Epidermal melanocyte (primary cell): ENCODE measurements at regions not wholly inside any gene's neighbourhood (a gene's known extent, or its start where the extent isn't known, plus 50 kb on each side); places are given as distances from the start of the nearest gene placed in this dataset.
"Not testable (repeated sequence)": the region's sequence is repeated elsewhere in the genome, so short reads cannot be mapped to it uniquely, and the experiment has no call there.

ENCODE experiments used
- DNase-seq: peaks from one replicate; pipeline ENCODE4 v3.0.0; 2011; ENCODE audit warnings: low spot score; ENCODE audit not compliant: insufficient read length

DNA sequence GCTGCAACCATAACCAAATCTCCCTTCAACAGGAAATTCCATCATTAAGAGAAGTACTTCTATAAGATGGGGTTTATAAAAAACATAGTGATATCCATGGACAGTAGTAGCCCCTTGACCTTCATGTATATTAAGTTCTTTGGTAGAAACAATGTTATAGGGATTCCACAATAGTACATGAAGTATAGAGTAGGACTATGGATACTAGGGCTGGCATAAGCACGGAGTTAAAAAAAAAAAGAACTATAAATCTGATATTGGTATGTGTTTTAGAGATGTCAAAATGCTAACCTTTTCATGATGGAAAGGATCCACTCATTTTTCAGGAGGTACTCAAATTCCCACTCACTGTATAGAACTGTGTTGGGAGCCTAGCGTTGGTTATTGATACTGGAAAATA, 337.6 kb downstream of the FGF10 start:
- no peak for DNase-seq

DNA sequence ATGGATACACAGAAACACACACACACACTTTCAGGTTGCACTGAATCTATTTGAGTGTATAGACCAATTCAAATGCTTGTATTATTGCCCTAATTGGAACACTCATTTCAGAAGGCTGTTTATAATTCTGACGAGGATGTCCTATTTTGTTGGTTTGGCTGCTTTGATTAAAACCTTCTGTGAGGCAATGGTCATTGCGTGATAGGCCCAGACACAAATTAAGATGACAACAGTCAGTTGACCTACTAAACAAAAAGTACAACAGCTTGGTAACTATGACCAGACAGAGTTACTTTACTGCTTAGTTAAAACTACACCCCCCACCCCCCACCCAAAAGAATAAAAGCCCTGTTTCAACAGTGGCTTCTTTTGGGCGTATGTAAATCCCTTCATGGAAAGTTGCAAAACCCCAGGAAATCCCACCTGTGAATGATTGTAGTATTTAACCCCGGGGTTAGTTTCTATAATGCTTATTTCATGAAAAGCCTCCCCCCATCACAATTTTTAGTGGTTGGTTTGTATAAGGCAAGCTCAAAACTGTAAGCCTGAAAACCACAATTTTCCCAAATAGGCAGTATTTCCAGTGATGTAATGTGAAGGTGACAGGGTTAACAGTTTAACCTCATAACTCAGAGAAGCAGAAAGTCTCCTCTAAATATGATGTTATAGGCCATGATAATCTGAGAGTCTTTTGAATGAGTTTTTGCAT, 340.8 kb downstream of the FGF10 start:
- DNase-seq: peak; percentile 17

DNA sequence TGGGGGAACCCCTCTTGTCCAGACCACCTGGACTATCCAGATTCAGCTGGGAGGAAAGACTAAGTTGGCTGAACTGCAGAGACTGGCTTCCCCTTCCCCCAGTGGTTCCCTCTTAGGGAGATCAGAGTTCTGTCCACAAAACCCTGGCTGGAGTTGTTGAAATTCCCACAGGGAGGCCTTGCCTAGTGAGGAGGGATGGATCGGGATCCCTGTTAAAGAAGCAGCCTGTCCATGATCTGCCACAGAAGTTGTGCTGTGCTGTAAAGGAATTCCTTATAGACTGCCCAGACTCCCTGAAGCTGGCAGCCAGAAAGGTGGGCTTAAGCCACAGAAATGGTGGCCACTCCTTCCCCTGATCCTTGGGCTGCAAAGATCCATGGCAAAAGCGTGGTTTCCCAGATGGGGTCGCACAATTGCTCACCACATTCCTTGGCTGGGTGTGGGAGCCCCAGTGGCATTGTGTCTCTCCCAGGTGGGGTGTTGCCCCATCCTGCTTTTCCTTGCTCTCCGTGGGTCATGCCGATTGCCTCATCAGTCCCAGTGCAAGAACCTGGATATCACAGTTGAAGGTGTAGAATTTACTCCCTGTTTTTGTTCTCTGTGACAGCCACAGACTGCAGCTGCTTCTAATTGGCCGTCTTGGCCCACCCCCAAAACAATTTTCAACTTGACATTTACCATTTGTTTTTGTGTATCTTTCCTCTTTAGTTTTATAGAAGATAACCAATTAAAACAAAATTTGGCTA, 342.4 kb downstream of the FGF10 start:
- no peak for DNase-seq

DNA sequence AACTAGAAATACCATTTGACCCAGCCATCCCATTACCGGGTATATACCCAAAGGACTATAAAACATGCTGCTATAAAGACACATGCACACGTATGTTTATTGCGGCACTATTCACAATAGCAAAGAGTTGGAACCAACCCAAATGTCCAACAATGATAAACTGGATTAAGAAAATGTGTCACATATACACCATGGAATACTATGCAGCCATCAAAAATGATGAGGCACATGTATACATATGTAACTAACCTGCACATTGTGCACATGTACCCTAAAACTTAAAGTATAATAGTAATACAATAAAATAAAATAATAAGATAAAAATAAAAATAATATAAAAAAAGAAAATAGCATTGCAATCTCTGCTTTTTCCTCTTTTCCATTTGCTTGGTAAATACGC, 344.7 kb downstream of the FGF10 start:
- not testable (repeated sequence) for DNase-seq

DNA sequence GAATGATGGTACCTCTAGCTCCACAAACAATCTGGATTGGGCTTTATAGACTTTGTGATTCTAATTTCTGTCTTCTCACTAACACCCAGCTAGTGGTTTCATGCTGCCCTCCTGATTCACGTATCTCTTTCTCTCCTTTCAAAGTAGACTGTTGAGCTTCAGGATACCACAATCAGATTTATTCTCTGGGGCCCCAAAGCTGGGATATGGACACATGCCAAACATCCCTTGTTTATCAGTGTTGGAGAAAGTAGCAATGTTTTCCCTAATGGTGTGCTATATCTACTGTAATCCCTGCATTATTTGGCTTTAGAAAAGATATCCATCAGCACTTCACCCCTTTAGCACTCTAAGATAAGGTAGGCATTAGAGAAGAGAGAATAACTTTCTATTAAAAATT, 361.0 kb downstream of the FGF10 start:
- no peak for DNase-seq

DNA sequence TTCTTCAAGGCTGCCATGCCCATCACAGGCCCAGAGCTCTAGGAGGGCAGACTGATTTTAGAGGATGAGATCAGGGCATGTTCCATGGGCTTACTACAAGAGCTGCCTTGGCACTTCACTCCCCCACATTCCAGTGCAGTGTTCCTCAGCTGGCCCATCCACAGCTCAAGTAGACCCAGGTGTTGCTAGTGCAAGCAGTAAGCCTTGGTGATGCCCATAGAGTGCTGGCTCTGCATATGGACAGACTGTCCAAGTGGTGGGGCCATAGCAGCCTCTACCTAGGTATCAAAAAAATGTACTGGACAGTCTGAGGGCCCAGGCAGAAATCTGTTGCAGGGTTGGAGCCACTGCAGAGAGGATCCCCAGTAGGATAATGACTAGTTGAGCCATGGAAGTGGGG, 366.6 kb downstream of the FGF10 start:
- no peak for DNase-seq

DNA sequence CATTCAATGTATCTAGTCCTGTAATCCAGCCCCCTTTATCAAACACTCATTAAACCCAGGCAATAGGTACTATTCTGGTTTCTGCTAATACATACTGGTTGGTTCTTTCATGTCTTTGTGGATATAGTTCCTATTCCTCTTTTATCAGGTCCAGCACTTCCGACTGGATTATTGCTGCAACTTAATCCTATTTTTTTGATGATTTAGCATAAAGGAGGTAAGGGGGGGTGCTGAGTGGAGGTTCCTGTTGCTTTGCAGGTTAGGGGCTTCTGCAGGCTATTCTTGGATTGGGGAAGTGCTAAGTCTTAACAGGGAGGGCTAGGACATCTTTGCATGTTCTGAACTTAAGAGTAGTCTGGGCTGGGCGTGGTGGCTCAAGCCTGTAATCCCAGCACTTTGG, 377.7 kb downstream of the FGF10 start:
- DNase-seq: no peak

DNA sequence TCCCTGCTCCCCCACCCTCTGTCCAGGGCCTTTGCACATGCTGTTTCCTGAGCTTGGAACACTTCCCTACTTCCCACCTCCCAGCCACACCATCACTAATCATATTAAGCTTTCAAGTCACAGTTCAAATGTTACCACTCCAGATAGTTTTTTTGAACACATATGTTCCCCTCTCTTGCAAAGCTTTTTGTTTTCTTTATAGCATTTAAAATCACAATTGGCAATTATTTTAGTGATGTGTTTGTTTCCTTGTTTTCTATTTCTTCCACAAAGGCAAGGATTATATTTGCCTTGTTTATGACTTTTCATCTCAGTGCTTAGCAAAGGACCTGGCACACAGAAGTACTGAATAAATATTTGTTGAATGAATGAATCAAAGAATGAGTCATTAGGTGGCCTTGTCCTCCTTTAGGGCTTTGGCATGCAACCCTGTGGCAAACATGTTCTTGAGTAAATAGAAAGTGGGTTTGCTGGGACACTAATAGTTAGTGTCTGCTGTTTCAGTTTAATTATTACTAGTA, 386.8 kb downstream of the FGF10 start:
- no peak for DNase-seq

DNA sequence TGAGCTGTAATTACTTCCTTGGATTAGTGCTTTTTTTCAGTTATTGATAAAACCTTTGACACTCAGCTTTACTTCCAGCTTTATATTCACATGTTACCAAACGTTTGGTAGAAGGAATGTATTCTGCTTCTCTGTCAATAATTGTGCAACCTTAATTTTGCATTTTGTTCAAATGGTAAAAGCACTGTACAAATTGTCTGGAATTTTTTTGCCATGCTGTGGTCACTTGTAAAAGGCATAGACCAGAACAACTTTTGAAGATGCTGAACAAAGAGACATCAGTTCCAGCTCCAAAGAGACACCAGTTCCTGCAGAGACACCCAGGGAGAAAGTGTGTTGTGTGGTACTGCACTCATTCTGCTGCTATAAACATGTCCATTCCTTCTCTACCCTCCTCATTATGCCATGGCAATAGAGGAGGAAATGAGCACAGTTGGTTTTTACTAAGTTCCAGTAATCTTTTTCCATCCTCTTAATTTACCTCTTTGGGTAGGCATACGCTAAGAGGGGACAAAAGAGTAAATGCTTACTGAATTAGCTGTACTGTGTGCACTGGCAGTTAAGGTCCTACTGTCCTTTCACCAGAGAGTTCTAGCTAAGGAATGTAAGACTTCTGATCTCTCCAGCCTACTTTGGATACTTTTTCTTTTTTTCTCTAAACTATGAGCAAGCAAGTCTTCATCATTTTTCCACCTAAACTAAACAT, 387.4 kb downstream of the FGF10 start:
- DNase-seq: no peak

DNA sequence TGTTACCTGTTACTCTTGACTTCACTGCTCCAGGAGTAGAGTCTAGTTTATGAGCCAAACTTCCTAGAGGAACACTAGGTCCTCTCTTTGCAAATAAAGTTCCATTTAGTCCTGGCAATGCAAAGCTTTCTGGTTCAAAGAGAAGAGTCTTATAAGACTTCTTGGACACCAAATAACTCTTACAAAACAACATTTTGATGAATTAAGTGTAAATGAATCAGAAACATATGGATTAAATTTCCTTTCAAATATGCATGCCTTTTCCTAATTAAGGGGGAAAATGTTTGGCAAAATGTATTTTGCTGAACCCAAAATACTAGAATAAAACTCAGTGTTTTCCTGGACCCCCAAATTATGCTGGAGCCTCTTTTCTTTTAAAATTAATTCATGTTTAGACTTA, 388.0 kb downstream of the FGF10 start:
- DNase-seq: no peak

DNA sequence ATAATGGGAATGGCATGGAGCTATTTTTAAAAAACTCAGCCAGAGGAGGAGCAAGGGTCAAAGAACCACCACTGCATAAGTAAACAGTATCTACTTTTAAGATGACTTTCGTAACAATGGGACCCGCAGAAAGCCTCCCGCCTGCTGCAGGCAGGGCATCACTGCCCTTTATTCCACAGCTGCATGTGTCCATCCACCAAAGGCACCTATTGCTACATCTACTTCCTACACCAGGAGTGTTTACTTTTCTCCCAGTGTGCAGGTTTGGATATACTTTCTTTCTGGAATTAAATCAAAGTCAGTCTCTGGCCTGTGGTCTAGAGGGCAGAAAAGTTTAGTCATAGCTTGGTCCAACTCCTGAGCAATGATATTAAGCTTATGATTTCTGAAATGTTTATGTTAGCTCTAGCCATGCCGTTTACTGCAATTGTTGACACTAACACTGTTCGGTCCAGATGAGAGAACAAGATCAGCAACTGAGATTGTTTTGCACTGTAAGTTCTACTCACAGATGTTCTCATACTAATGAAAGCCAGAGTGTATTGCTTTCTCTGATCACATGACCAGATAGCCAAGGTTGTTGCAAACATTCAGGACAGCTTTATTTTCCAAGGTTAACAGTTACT, 391.5 kb downstream of the FGF10 start:
- no peak for DNase-seq

DNA sequence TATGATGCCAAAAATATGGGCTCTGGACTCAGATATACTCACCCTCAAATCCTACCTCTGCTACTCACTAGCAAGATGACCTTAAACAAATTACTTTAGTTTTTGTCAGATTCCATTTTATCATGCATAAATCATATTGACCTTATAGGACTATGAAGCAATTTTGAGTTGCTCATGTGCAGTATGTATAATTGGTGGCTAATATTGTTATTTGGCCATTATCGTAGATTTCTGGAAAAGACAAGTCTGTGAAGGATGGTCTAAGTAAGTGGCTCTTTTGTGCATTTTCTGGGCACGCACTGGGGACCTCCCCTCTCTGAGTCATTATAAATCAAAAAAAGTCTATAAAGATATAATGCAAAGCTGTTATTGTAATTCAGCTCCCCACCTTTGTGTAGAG, 393.0 kb downstream of the FGF10 start:
- DNase-seq: no peak

DNA sequence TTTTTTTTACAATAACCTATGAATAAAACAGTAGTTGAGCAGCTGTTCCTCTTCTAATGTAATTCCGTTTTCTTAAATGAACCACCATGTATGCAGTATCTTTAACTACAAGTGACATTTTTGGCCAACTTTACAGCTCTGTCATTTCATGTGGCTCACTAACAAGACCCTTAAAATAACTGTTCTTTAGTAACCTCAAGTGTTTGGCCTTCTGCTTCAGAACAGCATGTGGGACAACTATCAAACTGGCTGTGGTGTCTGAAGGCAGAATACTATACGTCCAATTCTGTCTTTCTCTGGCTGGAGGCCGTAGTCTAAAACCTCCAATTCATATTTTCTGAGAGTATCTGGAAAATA, 391.4 kb downstream of the NNT start:
- no peak for DNase-seq

DNA sequence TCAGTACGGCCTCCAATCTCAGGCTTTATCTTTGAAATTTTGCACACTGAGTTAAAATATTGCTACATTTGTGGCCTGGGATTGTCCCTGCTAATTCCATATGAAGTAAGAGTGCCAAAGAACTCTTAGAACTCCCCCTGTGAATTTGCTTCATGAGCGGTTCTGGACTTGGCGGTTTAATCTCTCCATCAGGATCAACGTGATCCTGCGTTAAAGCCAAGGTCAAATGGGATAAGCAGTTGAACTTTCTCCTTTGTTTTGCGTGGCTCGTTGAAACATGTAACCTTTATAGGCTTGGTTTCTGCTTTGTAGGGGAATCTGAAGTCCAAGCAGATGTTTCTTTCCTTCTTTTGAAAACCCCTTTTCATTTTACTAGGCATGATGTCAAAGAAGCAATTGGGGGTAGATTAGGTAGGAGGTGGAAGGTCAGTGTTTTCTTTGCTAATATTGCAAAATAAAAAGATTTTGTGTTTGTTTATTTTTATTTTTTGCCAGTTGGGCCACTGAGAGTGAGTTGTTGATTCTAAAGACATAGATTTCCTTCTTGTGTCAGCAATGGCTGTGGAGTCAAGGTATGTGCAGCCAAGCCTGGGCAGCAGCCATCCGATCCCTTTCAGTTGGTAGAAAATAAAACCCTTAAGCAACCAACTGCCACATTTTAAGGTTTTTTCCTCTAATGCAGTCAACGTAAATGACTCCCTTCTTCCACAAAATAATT, 390.8 kb downstream of the NNT start:
- DNase-seq: no peak

DNA sequence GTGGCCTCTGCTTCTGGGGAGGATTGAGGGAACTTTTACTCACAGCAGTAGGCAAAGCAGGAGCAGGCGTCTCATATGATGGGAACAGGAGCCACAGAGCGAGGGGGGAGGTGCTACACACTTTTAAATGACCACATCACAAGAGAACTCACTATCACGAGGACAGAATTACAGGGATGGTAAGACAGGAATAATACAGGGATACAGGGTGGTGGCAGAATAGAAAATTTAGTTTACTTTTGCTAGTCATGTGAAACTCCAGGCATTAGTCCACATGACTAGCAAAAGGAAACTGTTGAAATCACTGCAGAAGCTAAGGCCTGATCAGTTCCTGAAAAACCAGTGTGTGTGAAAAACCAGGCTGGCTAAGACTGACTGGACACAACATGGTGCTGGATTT, 382.4 kb downstream of the NNT start:
- no peak for DNase-seq

DNA sequence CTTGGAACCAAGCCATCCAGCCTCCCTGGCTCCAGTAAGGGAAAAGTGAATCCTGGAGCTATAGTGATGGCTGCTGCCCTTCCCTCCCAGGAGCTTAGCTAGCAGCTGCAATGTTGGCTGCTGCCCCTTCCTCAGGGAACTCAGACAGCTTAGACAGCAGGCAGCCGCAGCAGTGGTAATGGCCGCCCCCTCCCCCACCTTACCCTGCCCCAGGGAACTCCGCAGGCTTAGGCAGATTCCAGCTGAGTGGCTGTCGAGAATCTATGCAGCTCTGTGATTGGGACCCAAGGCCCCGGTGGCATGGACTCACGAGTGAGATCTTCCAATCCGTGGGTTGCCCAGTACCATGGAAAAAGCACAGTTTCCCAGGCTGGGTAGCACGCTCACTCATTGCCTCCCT, 378.6 kb downstream of the NNT start:
- DNase-seq: no peak

DNA sequence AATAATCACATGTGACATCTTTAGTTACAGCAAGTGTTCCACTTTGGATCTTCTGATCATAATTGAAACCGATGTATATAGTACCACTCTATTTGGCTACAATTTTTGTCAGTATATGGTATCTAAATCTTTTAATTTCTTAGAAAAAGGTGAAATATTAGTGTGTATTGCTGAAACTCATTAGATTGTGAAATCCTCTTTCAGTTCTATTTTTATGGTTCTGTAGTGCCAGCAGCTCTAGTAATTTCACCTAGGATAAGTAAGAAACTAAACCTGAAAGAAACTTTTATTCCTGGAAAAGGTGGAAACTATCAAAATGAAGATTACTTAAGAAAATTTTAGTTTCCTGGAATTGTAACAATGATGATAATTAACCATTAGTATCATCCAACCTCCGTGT, 370.9 kb downstream of the NNT start:
- no peak for DNase-seq

DNA sequence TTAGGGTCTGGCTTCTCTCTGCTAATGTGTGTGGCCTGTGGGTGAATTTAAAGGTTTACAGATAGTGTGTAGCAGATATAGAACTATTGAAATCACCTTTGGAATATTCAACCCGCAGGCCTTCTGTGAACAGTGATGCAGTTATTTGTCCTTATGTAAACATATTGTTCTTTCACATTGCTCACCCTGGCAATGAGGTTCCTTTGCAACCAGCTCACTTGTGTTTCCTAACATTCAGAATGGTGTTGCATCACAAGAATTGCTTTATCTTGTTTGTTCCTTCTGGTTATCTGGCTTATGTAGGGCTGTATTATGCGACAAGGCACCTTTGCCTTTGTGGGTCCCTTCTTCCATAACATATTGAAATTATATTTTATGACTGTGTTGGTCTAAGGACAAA, 370.3 kb downstream of the NNT start:
- no peak for DNase-seq

DNA sequence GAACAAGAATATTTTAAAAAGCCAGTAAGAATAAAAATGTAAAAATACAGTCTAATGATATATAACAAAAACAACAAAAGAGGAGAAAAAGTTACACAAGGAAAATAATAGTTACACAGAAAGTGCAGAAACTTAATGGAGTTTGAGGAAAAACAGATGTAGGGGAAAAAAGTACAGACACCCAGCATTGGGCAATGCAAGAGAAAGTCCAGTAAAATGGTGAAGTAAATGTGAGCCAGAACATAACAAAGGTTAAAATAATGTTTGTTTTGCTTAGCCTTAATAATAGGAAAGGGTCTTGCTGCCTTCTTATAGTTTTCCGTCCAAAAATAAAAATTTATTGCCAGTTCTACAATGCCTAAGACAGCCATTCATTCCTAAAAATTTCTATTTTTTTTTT, 364.2 kb downstream of the NNT start:
- no peak for DNase-seq

DNA sequence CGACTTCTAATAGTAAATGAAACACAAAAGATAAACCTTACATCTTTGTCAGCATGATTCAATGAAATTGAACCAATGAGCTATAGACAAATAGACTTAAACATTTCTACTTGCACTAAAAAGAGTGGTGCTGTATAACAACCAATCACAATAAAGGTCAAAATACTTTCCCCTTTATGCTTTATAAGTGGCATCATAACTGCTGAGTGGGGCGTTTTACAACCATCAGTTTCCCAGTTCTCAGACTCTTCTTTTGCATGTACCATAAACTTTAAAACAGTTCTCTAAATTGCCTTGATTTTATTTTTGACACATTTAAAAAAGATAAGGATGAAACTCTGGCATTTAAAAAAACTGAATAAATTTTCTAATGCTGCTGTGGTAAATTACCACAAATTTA, 356.2 kb downstream of the NNT start:
- DNase-seq: no peak

DNA sequence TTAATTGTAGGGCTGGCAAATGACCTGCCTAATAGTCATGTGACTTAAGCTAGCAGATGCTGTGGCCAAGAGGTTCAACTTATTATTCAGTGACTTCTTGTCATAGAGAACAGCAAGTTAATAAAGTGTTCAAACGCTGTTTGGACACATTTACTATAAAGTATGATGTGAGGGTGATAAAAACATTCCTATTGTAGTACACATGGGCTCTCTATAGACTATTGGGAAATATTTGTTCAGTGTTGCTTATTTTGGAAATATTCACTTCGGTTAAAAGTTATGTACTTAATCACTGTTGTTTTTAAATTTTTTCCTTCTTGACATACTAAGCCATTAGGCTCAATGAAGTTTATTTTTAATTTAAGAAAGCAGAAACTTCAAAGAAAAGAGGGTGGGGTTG, 345.0 kb downstream of the NNT start:
- no peak for DNase-seq
